ENCODE measurements at regions not wholly inside any gene's neighbourhood (a gene's known extent, or its start where the extent isn't known, plus 50 kb on each side); places are given as distances from the start of the nearest gene placed in this dataset.

DNA sequence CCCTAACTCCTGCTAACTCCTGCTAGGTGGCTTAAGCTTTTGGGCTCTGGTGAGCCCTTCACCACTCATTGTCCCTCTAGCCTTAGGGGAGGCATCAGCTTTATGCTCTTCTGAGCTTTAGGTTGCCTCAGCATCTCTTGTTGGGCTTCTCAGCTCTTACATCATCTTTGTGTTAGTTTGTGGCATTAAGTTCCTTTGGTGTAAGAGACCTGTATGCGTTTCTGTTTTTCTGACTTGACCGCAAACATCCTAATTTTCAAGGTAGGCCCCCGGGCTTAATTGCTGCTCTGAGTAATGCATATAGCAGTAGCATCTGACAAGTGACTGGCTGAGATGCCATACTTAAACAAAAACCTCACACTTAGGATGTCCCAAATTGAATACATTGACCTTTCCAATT, 287.8 kb upstream of the TUT7 start:
- Histone ChIP-seq H3K36me3 (ENCODE audit: control insufficient read depth in 1 of 2, insufficient read depth in 2 of 2, low read length in 1 of 2) (no peaks in the 10 kb centered on the region), H3K9me3 (ENCODE audit: control insufficient read depth, low read length) (no peaks in the 10 kb centered on the region), H3K4me1 (ENCODE audit: control insufficient read depth in 1 of 2, insufficient read depth in 2 of 2, low read length in 2 of 2) (no peaks in the 10 kb centered on the region), H3K27me3 (ENCODE audit: control insufficient read depth in 1 of 2, insufficient read depth in 2 of 2, low read length in 1 of 2) (no peaks in the 10 kb centered on the region), H3K4me3 (ENCODE audit: low read length in 2 of 2) (no peak overlapping the region), H3K27ac (ENCODE audit: low read depth in 1 of 2, low read length in 2 of 2) (no peak overlapping the region)
- 89 to 93% methylated on average over 3 of the region's 3 CpGs for WGBS, 2 donors
- no peak for DNase-seq
- ATAC-seq (ENCODE audit: low FRiP score) = no peak
- intact Hi-C loops (cut with DNase I) = no loop called here

DNA sequence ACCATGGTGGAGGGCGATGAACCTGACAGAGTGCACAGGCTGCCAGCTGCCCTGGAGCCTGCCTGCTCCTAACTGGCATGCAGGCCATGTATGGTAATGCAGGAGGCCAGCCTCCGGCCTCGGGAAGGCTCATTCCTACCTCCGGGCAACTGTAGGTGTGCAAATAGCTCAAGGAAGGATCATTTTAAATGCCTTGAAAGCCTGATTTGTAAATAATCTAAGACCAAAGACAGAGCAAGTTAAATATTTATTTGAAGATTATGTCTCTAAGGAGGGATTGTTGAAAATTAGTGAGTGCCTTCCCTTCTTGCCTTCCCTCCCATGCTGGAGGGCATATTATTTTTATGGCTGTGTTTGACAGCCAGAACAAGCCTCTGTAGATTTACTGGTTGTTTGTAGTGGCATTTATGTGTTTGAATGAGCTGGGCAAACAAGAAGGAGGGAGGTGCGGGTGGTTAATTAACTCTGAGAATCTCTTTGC, 285.7 kb upstream of the TUT7 start:
- DNase-seq = no peak
- WGBS, 2 donors = 91 to 97% methylated on average over 5 of the region's 5 CpGs
- H3K27me3 ChIP-seq (ENCODE audit: control insufficient read depth in 1 of 2, insufficient read depth in 2 of 2, low read length in 1 of 2) = no peaks in the 10 kb centered on the region
- no peaks in the 10 kb centered on the region for H3K4me1 ChIP-seq (ENCODE audit: control insufficient read depth in 1 of 2, insufficient read depth in 2 of 2, low read length in 2 of 2)
- ATAC-seq (ENCODE audit: low FRiP score) = no peak
- intact Hi-C loops (cut with DNase I) = loop anchor here in 1 of 2 donors (10.0 kb wide), 2 partner anchors 305 to 685 kb away; partner anchors contain the start of gene GAS1
- H3K4me3 ChIP-seq (ENCODE audit: low read length in 2 of 2) = no peak overlapping the region
- no peaks in the 10 kb centered on the region for H3K36me3 ChIP-seq (ENCODE audit: control insufficient read depth in 1 of 2, insufficient read depth in 2 of 2, low read length in 1 of 2)
- H3K27ac ChIP-seq (ENCODE audit: low read depth in 1 of 2, low read length in 2 of 2) = no peak overlapping the region
- H3K9me3 ChIP-seq (ENCODE audit: control insufficient read depth, low read length) = no peaks in the 10 kb centered on the region

DNA sequence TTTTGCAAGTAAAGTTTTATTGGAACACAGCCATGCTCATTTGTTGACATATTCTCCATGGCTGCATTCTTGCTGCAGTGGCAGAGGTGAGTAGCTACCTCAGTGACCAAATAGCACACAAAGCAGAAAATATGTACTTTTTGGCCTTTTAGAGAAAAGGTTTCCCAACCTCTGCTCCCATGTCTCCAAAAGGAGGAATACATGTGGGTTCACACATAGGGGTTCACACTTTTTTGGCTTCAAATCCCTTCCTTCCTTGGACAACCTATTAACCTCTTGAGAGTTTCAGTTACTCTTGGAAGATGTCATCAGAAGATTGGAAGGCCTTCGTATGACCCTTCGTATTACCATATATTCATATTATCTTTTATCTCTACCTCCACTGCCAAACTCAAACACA, 285.1 kb upstream of the TUT7 start:
- no peak for ATAC-seq (ENCODE audit: low FRiP score)
- H3K36me3 ChIP-seq (ENCODE audit: control insufficient read depth in 1 of 2, insufficient read depth in 2 of 2, low read length in 1 of 2) = no peaks in the 10 kb centered on the region
- H3K9me3 ChIP-seq (ENCODE audit: control insufficient read depth, low read length) = no peaks in the 10 kb centered on the region
- no peak for DNase-seq
- H3K27me3 ChIP-seq (ENCODE audit: control insufficient read depth in 1 of 2, insufficient read depth in 2 of 2, low read length in 1 of 2) = no peaks in the 10 kb centered on the region
- intact Hi-C loops (cut with DNase I) = loop anchor here in 1 of 2 donors (10.0 kb wide), 2 partner anchors 306 to 686 kb away; partner anchors contain the start of gene GAS1
- WGBS, 2 donors = 94 to 96% methylated on average over 2 of the region's 2 CpGs
- H3K4me1 ChIP-seq (ENCODE audit: control insufficient read depth in 1 of 2, insufficient read depth in 2 of 2, low read length in 2 of 2) = no peaks in the 10 kb centered on the region
- H3K4me3 ChIP-seq (ENCODE audit: low read length in 2 of 2) = no peak overlapping the region
- H3K27ac ChIP-seq (ENCODE audit: low read depth in 1 of 2, low read length in 2 of 2) = no peak overlapping the region

DNA sequence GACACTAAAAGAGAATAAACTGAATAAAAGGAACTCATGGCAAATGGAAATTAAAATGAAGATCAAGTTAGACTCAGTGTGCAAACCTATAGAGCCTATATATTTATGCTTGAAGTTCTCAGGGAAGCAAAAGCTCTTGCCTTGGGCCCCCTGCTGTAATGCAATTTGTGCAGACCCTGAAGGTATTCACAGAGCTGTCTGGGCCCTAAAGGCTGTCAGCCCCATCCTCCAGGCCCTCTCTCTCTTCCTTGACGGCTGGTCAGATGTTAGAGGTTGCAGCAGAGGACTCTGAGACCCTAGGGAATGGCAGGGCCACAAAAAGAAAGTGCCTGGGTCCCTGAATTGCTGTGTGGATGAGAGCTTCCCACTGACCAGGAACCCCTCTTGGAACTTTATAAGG, 283.9 kb upstream of the TUT7 start:
- ATAC-seq (ENCODE audit: low FRiP score) = no peak
- H3K27me3 ChIP-seq (ENCODE audit: control insufficient read depth in 1 of 2, insufficient read depth in 2 of 2, low read length in 1 of 2) = no peaks in the 10 kb centered on the region
- H3K27ac ChIP-seq (ENCODE audit: low read depth in 1 of 2, low read length in 2 of 2) = no peak overlapping the region
- 98 to 100% methylated on average over 1 of the region's 1 CpG for WGBS, 2 donors
- intact Hi-C loops (cut with DNase I) = loop anchor here in 1 of 2 donors (10.0 kb wide), 2 partner anchors 307 to 687 kb away; partner anchors contain the start of gene GAS1
- H3K9me3 ChIP-seq (ENCODE audit: control insufficient read depth, low read length) = no peaks in the 10 kb centered on the region
- H3K4me3 ChIP-seq (ENCODE audit: low read length in 2 of 2) = no peak overlapping the region
- no peaks in the 10 kb centered on the region for H3K36me3 ChIP-seq (ENCODE audit: control insufficient read depth in 1 of 2, insufficient read depth in 2 of 2, low read length in 1 of 2)
- H3K4me1 ChIP-seq (ENCODE audit: control insufficient read depth in 1 of 2, insufficient read depth in 2 of 2, low read length in 2 of 2) = no peaks in the 10 kb centered on the region
- no peak for DNase-seq

GRCh38 chr9:86637515-86637914, 283.3 kb upstream of the TUT7 start:
- intact Hi-C loops (cut with DNase I) = loop anchor here in 1 of 2 donors (10.0 kb wide), 2 partner anchors 307 to 687 kb away; partner anchors contain the start of gene GAS1
- DNase-seq = peak; percentile 50 to 80
- H3K4me1 ChIP-seq (ENCODE audit: control insufficient read depth in 1 of 2, insufficient read depth in 2 of 2, low read length in 2 of 2) = no peaks in the 10 kb centered on the region
- 32 to 33% methylated on average over 11 of the region's 11 CpGs for WGBS, 2 donors
- H3K27ac ChIP-seq (ENCODE audit: low read depth in 1 of 2, low read length in 2 of 2) = no peak overlapping the region
- H3K9me3 ChIP-seq (ENCODE audit: control insufficient read depth, low read length) = no peaks in the 10 kb centered on the region
- ATAC-seq (ENCODE audit: low FRiP score) = no peak
- no peak overlapping the region for H3K4me3 ChIP-seq (ENCODE audit: low read length in 2 of 2)
- H3K36me3 ChIP-seq (ENCODE audit: control insufficient read depth in 1 of 2, insufficient read depth in 2 of 2, low read length in 1 of 2) = no peaks in the 10 kb centered on the region
- no peaks in the 10 kb centered on the region for H3K27me3 ChIP-seq (ENCODE audit: control insufficient read depth in 1 of 2, insufficient read depth in 2 of 2, low read length in 1 of 2)

DNA sequence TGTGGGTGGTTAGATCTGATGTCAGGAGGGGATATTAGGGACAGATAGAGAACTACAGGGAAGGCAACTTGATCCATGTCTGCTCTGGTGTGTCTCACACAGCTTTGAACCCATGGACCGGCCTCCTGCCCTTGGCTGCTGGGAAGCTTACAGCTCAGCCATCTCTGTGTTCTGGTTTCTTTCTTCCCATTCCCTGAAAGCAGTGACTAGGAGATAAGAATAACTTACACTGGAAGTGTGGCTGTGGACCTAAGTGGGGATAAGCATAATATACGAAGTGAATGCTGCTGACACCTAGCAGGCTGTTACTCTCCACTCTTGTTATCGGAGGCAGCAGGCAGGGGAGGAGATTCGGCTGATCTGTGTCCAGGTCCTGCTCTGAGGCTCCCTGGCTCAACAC, 282.3 kb upstream of the TUT7 start:
- intact Hi-C loops (cut with DNase I) = loop anchor here in 1 of 2 donors (10.0 kb wide), 2 partner anchors 308 to 688 kb away; partner anchors contain the start of gene GAS1
- H3K27ac ChIP-seq (ENCODE audit: low read depth in 1 of 2, low read length in 2 of 2) = no peak overlapping the region
- no peaks in the 10 kb centered on the region for H3K9me3 ChIP-seq (ENCODE audit: control insufficient read depth, low read length)
- no peaks in the 10 kb centered on the region for H3K27me3 ChIP-seq (ENCODE audit: control insufficient read depth in 1 of 2, insufficient read depth in 2 of 2, low read length in 1 of 2)
- WGBS, 2 donors = 67 to 74% methylated on average over 4 of the region's 4 CpGs
- DNase-seq (no peak), ATAC-seq (ENCODE audit: low FRiP score) (no peak)
- no peak overlapping the region for H3K4me3 ChIP-seq (ENCODE audit: low read length in 2 of 2)
- H3K36me3 ChIP-seq (ENCODE audit: control insufficient read depth in 1 of 2, insufficient read depth in 2 of 2, low read length in 1 of 2) = no peaks in the 10 kb centered on the region
- H3K4me1 ChIP-seq (ENCODE audit: control insufficient read depth in 1 of 2, insufficient read depth in 2 of 2, low read length in 2 of 2) = no peaks in the 10 kb centered on the region

GRCh38 chr9:86636038-86636437, 281.8 kb upstream of the TUT7 start:
- intact Hi-C loops (cut with DNase I) = loop anchor here in 1 of 2 donors (10.0 kb wide), 2 partner anchors 309 to 689 kb away; partner anchors contain the start of gene GAS1
- Histone ChIP-seq H3K9me3 (ENCODE audit: control insufficient read depth, low read length) (no peaks in the 10 kb centered on the region), H3K4me1 (ENCODE audit: control insufficient read depth in 1 of 2, insufficient read depth in 2 of 2, low read length in 2 of 2) (no peaks in the 10 kb centered on the region), H3K27ac (ENCODE audit: low read depth in 1 of 2, low read length in 2 of 2) (no peak overlapping the region), H3K4me3 (ENCODE audit: low read length in 2 of 2) (no peak overlapping the region), H3K27me3 (ENCODE audit: control insufficient read depth in 1 of 2, insufficient read depth in 2 of 2, low read length in 1 of 2) (no peaks in the 10 kb centered on the region), H3K36me3 (ENCODE audit: control insufficient read depth in 1 of 2, insufficient read depth in 2 of 2, low read length in 1 of 2) (no peaks in the 10 kb centered on the region)
- ATAC-seq (ENCODE audit: low FRiP score) (no peak), DNase-seq (no peak)
- 92 to 93% methylated on average over 6 of the region's 6 CpGs for WGBS, 2 donors

DNA sequence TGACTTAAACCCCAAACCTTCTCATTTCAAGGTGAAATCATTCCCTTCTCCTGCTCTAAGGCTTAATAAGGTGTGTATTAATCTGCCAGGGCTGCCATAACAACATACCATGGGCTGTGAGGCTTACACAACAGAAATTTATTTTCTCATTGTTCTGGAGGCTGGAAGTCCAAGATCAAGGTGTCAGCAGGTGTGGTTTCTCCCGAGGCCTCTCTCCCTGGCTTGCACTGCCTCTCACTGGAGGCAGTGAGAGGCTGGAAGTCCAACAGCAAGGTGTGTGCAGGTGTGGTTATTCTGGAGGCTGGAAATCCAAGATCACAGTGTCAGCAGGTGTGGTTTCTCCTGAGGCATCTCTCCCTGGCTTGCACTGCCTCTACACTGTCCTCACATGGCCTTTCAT, 280.3 kb upstream of the TUT7 start:
- Histone ChIP-seq H3K36me3 (ENCODE audit: control insufficient read depth in 1 of 2, insufficient read depth in 2 of 2, low read length in 1 of 2) (no peaks in the 10 kb centered on the region), H3K9me3 (ENCODE audit: control insufficient read depth, low read length) (no peaks in the 10 kb centered on the region), H3K4me3 (ENCODE audit: low read length in 2 of 2) (no peak overlapping the region), H3K4me1 (ENCODE audit: control insufficient read depth in 1 of 2, insufficient read depth in 2 of 2, low read length in 2 of 2) (no peaks in the 10 kb centered on the region), H3K27ac (ENCODE audit: low read depth in 1 of 2, low read length in 2 of 2) (no peak overlapping the region), H3K27me3 (ENCODE audit: control insufficient read depth in 1 of 2, insufficient read depth in 2 of 2, low read length in 1 of 2) (no peaks in the 10 kb centered on the region)
- WGBS, 2 donors = 96 to 100% methylated on average over 1 of the region's 1 CpG
- DNase-seq = no peak
- intact Hi-C loops (cut with DNase I) = loop anchor here in 1 of 2 donors (10.0 kb wide), 2 partner anchors 310 to 690 kb away; partner anchors contain the start of gene GAS1
- ATAC-seq (ENCODE audit: low FRiP score) = no peak

DNA sequence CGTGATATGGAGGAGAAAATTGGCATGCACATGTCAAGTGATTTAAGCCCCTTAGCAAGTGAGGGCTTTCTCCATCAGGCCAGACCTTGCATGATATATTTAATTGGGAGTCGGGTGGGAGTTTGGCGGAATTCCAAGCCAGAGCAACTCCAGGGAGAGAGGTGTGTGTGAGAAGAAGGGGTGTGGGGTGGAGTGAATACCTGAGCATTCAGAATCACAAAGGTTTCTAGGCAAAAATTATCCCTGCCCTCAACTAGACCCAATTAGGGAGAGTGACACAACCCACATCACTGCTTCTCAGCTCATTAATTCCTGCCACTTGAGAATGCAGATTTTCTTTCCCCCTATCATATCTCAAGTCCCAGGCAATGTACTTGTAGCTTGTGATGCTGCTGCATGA, 279.7 kb upstream of the TUT7 start:
- H3K36me3 ChIP-seq (ENCODE audit: control insufficient read depth in 1 of 2, insufficient read depth in 2 of 2, low read length in 1 of 2) = no peaks in the 10 kb centered on the region
- no peaks in the 10 kb centered on the region for H3K27me3 ChIP-seq (ENCODE audit: control insufficient read depth in 1 of 2, insufficient read depth in 2 of 2, low read length in 1 of 2)
- no peaks in the 10 kb centered on the region for H3K9me3 ChIP-seq (ENCODE audit: control insufficient read depth, low read length)
- no peak overlapping the region for H3K27ac ChIP-seq (ENCODE audit: low read depth in 1 of 2, low read length in 2 of 2)
- no peak for ATAC-seq (ENCODE audit: low FRiP score)
- H3K4me3 ChIP-seq (ENCODE audit: low read length in 2 of 2) = no peak overlapping the region
- WGBS, 2 donors = 73 to 76% methylated on average over 3 of the region's 3 CpGs
- intact Hi-C loops (cut with DNase I) = loop anchor here in 1 of 2 donors (10.0 kb wide), 2 partner anchors 311 to 691 kb away; partner anchors contain the start of gene GAS1
- DNase-seq = no peak
- no peaks in the 10 kb centered on the region for H3K4me1 ChIP-seq (ENCODE audit: control insufficient read depth in 1 of 2, insufficient read depth in 2 of 2, low read length in 2 of 2)
